H1 (cell line): ENCODE measurements at regions not wholly inside any gene's neighbourhood (a gene's known extent, or its start where the extent isn't known, plus 50 kb on each side); places are given as distances from the start of the nearest gene placed in this dataset.

ENCODE experiments used
- POLR2AphosphoS5 ChIP-seq: IDR thresholded peaks from 2 replicates; pipeline ENCODE4 v1.6.1; 2011; ENCODE audit warnings: low read depth, low read length
- RAD21 ChIP-seq, 2 experiments: IDR thresholded peaks in 1 of 2; conservative IDR thresholded peaks in 1 of 2; 2 replicates each; pipeline ENCODE4 v1.6.1; 2011; ENCODE audit warnings: low read depth in 2 of 2, low read length in 2 of 2, improper control_type of control experiment in 1 of 2, inconsistent platforms in 1 of 2, mild to moderate bottlenecking in 1 of 2, moderate library complexity in 1 of 2
- TBP ChIP-seq: IDR thresholded peaks from 2 replicates; pipeline ENCODE4 v1.6.1; 2011; ENCODE audit warnings: low read depth, low read length, improper control_type of control experiment
- TEAD4 ChIP-seq: IDR thresholded peaks from 2 replicates; pipeline ENCODE4 v1.6.1; 2012; ENCODE audit warnings: low read depth, low read length, inconsistent platforms, mixed read lengths
- TF ChIP-seq, protein P1 (sequence below), 3 experiments: IDR thresholded peaks; 1 replicate in 2 of 3; 2 replicates in 1 of 3; pipeline versions ENCODE4 v1.5.1 to v1.6.1; 2011; ENCODE audit warnings: low read length in 3 of 3, mild to moderate bottlenecking in 3 of 3, inconsistent platforms in 2 of 3, low read depth in 1 of 3, moderate library complexity in 1 of 3; ENCODE audit not compliant: insufficient read depth in 1 of 3; ENCODE audit errors: control extremely low read depth in 1 of 3

DNA sequence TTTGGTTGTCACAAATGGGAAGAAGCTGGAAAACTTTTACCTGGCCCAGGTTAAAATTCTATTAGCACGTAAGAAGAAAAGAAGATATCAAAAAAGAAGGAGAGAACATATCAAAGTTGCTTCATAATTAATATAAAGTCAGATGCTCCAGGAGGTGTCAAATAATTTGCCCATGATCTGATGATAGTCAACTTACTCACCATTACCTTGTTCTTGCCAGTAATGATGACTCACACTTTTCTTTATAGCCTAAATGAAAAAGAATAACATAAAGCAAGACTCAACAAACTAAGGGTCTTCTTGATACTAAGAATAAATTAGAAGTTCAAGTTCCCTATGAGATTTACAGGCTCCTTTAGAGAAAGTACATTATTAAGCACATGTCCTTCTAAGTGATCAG is 580.4 kb downstream of the TTLL7 start:
- TF ChIP-seq RAD21 (IDR thresholded peaks at IDR 0.05 in 1 of 2, conservative IDR thresholded peaks at IDR 0.05 in 1 of 2; ENCODE audit: low read depth in 2 of 2, low read length in 2 of 2), result no peak
- TF ChIP-seq, protein P1, sequence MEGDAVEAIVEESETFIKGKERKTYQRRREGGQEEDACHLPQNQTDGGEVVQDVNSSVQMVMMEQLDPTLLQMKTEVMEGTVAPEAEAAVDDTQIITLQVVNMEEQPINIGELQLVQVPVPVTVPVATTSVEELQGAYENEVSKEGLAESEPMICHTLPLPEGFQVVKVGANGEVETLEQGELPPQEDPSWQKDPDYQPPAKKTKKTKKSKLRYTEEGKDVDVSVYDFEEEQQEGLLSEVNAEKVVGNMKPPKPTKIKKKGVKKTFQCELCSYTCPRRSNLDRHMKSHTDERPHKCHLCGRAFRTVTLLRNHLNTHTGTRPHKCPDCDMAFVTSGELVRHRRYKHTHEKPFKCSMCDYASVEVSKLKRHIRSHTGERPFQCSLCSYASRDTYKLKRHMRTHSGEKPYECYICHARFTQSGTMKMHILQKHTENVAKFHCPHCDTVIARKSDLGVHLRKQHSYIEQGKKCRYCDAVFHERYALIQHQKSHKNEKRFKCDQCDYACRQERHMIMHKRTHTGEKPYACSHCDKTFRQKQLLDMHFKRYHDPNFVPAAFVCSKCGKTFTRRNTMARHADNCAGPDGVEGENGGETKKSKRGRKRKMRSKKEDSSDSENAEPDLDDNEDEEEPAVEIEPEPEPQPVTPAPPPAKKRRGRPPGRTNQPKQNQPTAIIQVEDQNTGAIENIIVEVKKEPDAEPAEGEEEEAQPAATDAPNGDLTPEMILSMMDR (IDR thresholded peaks at IDR 0.05; ENCODE audit: control extremely low read depth in 1 of 3, insufficient read depth in 1 of 3, low read depth in 1 of 3, low read length in 3 of 3), result no peak
- no peak for TF ChIP-seq TEAD4
- no peak for TF ChIP-seq TBP
- no peak for TF ChIP-seq POLR2AphosphoS5
